Urothelium cell line (cell line): ENCODE measurements at regions not wholly inside any gene's neighbourhood (a gene's known extent, or its start where the extent isn't known, plus 50 kb on each side); places are given as distances from the start of the nearest gene placed in this dataset.

Experiments used
- DNase-seq: peaks from one replicate; pipeline ENCODE4 v3.0.0; 2011; ENCODE audit warnings: low spot score, mixed read lengths
- FAIRE-seq: peaks from 2 replicates; lab custom pipeline; 2011; peaks lifted over from hg19 to GRCh38; lab: Jason Lieb, UNC

DNA sequence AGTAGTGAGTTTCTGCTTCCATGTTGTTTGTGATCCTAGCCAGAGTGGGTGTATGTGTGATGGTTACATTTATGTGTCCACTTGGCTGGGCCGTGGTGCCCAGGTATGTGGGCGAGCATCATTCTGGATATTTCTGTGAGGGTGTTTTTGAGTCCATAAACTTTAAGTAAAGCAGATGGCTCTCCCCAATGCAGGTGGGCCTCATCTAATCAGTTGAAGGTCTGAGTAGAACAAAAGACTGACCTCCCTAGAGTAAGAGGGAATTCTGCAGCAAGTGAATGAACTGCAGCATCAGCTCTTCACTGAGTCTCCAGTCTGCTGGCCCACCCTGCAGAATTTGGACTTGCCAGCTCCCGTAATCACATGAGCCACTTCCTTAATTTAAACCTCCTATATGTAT, 571.9 kb downstream of the ACTR3B start:
- DNase-seq (no peak), FAIRE-seq (no peak)

GRCh38 chr7:153354071-153354470, 594.5 kb downstream of the ACTR3B start:
- FAIRE-seq (no peak), DNase-seq (no peak)

GRCh38 chr7:153370092-153370491, 610.5 kb downstream of the ACTR3B start:
- FAIRE-seq (no peak), DNase-seq (no peak)

DNA sequence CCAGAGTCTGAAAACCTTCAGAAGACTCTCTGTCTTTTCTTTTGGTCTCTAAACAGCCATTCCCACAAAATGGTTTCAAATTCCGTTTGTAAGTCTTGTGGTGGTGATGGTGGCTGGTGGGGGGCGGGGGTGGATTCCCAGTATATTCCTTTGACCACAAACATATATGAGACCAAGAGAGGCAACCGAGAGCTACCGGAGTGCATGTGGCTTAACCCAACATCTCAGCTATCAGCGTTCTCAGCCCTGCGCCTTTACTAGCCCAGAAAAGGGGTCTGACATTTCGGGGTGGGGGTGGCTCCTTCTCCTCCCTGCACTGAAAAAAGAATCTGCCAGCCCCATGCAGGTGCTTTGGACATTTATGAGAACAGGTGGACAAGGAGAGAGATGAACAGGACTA, 621.1 kb downstream of the ACTR3B start:
- no peak for FAIRE-seq
- no peak for DNase-seq

DNA sequence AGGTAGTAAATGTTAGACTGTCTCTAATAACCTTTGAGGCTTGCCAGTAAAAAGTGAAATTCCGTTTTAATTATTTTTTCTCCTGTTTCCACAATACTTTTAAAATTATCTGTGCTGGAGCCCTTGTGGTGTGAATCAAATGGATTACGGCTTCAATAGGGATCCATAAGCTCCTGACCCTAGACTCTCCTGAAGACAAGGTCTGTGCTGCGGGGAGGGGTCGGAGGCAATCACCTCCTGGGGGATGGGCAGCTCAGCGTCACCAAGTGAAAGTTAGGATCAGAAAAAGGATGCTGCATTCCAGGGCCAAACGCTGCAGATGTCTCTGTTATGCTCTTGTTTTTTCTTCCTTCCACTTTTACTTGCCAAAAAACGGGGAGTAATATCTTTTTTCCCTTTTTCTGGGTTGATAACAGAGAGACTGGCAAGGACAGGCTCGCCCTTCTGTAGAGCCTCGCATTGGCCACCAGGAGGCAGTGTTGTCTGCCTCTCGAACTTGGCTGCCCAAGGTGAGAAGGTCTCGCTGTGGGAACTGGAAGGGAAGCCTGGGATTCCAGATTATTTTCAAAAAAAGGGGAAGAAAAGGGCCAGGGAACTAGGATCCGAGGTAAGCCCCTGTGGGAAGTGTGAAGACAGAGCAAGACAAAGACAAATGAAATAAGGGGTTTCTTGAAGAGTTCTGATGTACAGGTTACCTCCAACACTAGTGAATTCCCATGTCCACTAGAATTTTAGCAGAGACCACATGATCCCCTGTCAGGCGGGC, 621.9 kb downstream of the ACTR3B start:
- FAIRE-seq = no peak
- DNase-seq = peak; percentile 28

DNA sequence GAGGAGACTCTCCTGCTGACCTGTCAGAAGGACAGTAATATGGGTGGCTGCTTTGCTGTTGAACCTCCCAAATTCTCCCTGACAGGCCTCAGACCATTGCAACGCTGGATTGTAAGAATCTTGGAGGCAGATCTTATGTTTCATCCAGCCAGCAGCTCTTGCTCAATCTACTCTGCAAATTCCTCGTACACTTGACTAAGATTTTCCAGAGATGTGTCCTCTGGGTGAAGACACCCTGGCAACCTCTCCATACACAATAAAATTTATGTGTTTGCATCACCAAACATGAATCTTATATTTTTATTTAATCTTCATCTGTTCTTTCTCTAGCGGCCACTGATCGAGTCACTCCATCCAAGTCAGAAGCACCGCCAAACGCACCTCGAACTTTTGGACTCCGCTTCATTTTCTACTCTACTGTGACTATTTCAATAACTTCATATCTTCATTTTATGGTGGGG, 623.1 kb downstream of the ACTR3B start:
- no peak for FAIRE-seq
- DNase-seq = no peak

GRCh38 chr7:153383781-153384180, 624.2 kb downstream of the ACTR3B start:
- DNase-seq (no peak), FAIRE-seq (no peak)

GRCh38 chr7:153385502-153385901, 626.0 kb downstream of the ACTR3B start:
- FAIRE-seq = no peak
- DNase-seq = no peak

GRCh38 chr7:153386556-153386955, 627.0 kb downstream of the ACTR3B start:
- DNase-seq (no peak), FAIRE-seq (no peak)

DNA sequence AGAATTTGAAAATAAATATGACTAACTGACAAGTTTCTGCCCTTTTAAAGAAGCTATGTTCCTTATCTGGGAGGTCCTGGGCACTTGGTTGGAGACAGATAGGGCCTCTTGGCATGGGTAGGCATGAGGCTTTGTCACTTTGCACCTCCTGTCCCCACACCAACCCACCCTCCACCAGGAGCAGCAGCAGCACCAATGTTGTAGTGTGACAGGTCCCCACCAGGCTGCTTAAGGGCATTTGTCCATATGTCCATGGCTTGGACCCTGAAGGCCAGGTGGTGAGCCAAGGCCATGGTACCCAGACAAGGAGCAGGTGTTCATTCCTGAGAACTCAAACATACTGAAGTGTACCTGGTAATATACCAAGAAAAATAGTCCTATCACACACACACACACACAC, 629.1 kb downstream of the ACTR3B start:
- FAIRE-seq = no peak
- DNase-seq = no peak

DNA sequence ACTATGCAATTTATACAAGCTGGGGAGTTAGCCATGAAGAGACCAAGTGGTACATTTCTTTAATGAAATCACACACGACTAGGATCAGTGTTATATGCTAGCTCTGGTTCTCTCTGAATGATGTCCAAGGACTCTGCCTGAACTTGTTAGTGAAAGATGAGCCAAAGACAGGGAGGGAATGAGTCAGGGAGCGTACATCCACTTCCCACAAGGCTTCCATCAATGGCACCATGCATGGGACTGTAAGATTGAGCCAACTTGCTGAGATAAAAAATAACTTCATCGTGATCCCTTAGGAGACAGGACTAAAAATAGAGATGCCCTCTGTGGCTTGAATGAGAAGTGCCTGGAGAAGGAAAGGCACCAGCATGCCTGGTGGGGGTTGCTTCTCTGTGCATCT, 629.7 kb downstream of the ACTR3B start:
- FAIRE-seq = no peak
- no peak for DNase-seq

- FAIRE-seq (no peak), DNase-seq (no peak)
Measured at GRCh38 chr7:153390955-153391354, 631.4 kb downstream of the ACTR3B start.

DNA sequence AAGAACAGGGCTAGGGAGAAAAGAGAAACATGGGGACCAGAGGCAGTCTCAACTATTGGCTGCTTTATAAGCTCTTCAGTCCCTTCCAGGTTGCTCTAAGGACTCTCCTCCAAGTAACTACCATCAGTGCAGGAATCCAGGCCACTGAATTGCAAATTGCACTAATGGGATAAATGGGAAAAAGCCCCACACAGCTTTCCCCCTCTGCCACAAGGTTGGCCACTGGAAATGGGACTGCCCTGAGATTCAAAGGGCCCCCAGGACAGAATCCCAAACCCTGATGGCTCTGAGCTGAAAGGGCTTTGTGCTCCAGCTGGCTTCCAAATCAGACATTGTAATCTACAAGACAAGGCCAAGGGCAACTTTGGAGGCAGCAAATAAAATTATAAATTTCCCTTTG, 633.2 kb downstream of the ACTR3B start:
- DNase-seq (no peak), FAIRE-seq (no peak)

GRCh38 chr7:153393666-153394065, 634.1 kb downstream of the ACTR3B start:
- DNase-seq (no peak), FAIRE-seq (no peak)

GRCh38 chr7:153396475-153396874, 636.9 kb downstream of the ACTR3B start:
- no peak for DNase-seq
- FAIRE-seq = no peak

- DNase-seq = no peak
Measured at GRCh38 chr7:153397459-153397858, 637.9 kb downstream of the ACTR3B start.

DNA sequence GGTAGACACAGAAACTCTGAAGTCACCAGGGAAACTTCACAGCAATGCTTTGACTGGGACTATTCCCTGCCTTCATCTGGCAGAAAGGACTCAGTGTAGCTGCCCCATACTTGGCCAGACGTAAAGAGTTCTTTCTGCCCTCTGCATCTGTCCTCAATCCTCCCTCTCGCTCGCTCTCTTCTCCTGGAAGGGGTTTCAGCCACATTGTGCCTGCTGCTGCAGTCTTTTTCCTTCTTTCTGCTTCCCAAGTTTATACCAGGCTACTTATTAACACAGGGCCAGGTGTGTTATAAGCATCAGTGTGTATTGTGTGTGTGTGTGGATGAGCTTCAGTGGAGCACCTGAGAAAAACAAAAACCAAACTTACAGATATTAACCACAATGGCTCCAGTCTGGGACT, 638.4 kb downstream of the ACTR3B start:
- no peak for DNase-seq
- FAIRE-seq = no peak

More at GRCh38 chr7:153397459-153397858, 637.9 kb downstream of the ACTR3B start:
- no peak for FAIRE-seq

DNA sequence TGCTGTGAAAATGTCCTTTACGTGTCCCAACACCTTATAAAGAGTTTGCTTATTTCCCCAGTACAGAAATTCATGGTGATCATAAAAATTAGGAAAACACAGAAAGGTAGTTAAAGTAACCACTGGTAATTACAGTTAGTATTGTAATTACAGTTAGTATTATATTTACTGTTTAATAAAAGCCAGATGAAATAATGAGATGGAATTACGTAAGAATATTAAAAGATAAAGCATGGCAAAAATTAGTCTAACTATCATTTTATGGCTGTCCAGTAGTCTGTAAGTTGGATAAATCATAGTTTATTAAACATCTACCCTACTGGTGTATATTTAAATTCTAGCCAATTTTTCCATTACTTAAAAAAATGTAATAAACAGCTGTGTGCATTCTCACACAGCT, 638.8 kb downstream of the ACTR3B start:
- no peak for DNase-seq
- no peak for FAIRE-seq

- no peak for DNase-seq
- no peak for FAIRE-seq
Measured at GRCh38 chr7:153398789-153399553, 639.4 kb downstream of the ACTR3B start.

DNA sequence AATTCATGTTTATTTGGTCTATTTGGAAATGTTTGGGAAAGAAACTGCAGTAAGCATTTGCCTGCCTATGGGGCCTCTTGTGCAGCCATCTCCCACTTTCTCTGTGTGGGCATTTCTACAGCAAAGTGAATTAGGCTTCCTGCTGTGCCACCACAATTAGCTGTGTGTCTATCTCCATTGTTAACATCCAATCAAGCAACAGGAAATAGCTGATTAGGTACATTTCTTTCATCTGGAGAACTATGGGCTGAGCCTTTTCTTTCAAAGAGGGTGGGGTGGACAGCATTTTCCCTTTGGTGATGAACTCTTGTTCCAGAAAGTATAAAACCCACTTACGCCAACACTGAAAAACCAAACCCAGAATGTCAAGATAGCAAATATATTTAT, 640.0 kb downstream of the ACTR3B start:
- FAIRE-seq = no peak

DNA sequence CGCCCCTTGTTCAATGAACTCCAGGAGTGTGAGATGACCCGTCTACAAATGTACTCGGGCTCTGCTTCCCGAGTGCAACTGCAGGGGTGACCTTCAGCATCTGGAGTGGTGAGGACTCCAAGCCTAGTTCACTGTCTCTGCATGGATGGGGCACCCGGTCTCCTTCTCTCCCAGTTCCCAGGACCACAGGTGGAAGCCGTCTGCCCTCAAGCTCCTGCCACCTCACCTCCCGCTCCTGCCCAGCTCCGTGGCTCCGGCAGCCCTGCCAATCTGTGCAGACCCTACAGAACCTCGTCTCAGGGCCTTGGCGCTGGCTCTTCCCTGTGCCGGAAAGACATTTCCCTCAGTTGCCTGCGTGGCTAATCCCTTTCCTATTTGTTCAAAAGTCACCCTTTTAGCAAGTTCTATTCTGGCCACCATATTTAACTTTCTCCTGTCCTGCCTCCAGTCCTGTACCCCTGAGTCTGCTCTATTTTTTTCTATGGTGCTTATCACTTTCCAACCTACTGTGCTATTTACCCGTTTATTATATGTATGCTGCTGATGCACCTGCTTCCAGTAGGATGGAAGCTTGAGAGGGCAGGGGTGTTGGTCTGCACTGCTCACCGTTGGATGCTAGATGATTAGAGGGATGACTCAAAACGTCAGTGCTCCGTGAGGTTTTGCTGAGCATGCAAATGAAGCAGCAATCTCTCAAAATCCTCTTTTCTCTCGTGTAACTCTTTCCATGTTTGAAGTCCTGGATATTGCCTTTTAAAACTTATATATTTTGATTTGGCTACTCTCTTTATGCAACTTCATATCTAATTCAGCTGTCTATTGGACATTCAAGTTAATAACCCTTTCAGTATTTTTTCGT, 641.4 kb downstream of the ACTR3B start:
- DNase-seq = no peak
- FAIRE-seq = no peak

More for the DNA sequence above, 640.0 kb downstream of the ACTR3B start:
- no peak for DNase-seq
